ENCODE measurements at regions not wholly inside any gene's neighbourhood (a gene's known extent, or its start where the extent isn't known, plus 50 kb on each side); places are given as distances from the start of the nearest gene placed in this dataset.
A peak's percentile ranks its signal among the peaks of the same experiment; 100 is the strongest.

DNA sequence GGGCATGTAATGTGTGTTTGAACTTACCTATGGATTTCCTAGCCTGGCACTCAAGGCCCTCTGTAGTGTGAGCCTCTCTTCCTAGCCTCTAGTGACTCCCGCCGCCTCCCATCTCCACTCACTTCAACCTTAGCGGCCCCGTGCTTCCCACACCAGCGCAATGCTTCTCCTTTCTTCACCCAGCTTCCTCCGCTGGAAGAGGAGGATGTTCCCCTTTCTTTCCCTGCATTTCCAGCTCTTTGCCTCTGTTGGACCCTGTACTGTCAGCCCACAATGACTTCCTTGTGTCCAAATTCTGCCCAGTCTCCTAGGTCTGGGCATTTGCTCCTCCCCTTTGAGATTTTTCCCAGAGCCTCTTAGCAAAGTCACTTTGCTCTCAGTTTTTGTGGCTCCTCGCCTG, 138.1 kb upstream of the IRF2BP2 start (continued):
- TF ChIP-seq, protein P1, sequence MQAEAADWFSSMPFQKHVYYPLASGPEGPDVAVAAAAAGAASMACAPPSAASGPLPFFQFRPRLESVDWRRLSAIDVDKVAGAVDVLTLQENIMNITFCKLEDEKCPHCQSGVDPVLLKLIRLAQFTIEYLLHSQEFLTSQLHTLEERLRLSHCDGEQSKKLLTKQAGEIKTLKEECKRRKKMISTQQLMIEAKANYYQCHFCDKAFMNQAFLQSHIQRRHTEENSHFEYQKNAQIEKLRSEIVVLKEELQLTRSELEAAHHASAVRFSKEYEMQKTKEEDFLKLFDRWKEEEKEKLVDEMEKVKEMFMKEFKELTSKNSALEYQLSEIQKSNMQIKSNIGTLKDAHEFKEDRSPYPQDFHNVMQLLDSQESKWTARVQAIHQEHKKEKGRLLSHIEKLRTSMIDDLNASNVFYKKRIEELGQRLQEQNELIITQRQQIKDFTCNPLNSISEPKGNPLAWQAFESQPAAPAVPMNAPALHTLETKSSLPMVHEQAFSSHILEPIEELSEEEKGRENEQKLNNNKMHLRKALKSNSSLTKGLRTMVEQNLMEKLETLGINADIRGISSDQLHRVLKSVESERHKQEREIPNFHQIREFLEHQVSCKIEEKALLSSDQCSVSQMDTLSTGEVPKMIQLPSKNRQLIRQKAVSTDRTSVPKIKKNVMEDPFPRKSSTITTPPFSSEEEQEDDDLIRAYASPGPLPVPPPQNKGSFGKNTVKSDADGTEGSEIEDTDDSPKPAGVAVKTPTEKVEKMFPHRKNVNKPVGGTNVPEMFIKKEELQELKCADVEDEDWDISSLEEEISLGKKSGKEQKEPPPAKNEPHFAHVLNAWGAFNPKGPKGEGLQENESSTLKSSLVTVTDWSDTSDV (CRISPR knock-in tag; IDR thresholded peaks at IDR 0.05): no peak
- TF ChIP-seq ZFYVE20 (CRISPR knock-in tag; IDR thresholded peaks at IDR 0.05; ENCODE audit: borderline replicate concordance, low read depth) (no peak), ZNF256 (CRISPR knock-in tag; conservative IDR thresholded peaks at IDR 0.05) (no peak), MTA3 (CRISPR knock-in tag; IDR thresholded peaks at IDR 0.05) (no peak), HDAC2 (CRISPR knock-in tag; IDR thresholded peaks at IDR 0.05) (peak; percentile 67; the same call in 1 of the 2 replicates), NCOA1 (CRISPR knock-in tag; IDR thresholded peaks at IDR 0.05) (no peak), NCOA2 (CRISPR knock-in tag; IDR thresholded peaks at IDR 0.05) (peak; percentile 60; the same call in 1 of the 2 replicates), SOX13 (IDR thresholded peaks at IDR 0.05) (no peak), SOX13 (CRISPR knock-in tag; conservative IDR thresholded peaks at IDR 0.05 in 1 of 2, IDR thresholded peaks at IDR 0.05 in 1 of 2) (peak in 1 of 2 experiments; percentile 53; a peak in 1 of 4 replicates), KLF15 (CRISPR knock-in tag; IDR thresholded peaks at IDR 0.05; ENCODE audit: borderline replicate concordance) (no peak), RBM39 (IDR thresholded peaks at IDR 0.05; ENCODE audit: low read depth, low read length, poor library complexity, severe bottlenecking) (no peak), STAT5B (CRISPR knock-in tag; IDR thresholded peaks at IDR 0.05) (no peak), ZZZ3 (CRISPR knock-in tag; IDR thresholded peaks at IDR 0.05; ENCODE audit: borderline replicate concordance) (no peak), ZNF766 (CRISPR knock-in tag; IDR thresholded peaks at IDR 0.05; ENCODE audit: borderline replicate concordance) (no peak)
- TF ChIP-seq, protein P2, sequence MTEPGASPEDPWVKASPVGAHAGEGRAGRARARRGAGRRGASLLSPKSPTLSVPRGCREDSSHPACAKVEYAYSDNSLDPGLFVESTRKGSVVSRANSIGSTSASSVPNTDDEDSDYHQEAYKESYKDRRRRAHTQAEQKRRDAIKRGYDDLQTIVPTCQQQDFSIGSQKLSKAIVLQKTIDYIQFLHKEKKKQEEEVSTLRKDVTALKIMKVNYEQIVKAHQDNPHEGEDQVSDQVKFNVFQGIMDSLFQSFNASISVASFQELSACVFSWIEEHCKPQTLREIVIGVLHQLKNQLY (CRISPR knock-in tag; IDR thresholded peaks at IDR 0.05): no peak
- TF ChIP-seq, protein P3, sequence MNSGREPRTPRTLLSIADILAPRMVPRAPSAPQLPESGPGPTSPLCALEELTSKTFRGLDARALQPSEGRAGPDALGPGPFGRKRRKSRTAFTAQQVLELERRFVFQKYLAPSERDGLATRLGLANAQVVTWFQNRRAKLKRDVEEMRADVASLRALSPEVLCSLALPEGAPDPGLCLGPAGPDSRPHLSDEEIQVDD (CRISPR knock-in tag; IDR thresholded peaks at IDR 0.05; ENCODE audit: borderline replicate concordance): no peak
- TF ChIP-seq, protein P4, sequence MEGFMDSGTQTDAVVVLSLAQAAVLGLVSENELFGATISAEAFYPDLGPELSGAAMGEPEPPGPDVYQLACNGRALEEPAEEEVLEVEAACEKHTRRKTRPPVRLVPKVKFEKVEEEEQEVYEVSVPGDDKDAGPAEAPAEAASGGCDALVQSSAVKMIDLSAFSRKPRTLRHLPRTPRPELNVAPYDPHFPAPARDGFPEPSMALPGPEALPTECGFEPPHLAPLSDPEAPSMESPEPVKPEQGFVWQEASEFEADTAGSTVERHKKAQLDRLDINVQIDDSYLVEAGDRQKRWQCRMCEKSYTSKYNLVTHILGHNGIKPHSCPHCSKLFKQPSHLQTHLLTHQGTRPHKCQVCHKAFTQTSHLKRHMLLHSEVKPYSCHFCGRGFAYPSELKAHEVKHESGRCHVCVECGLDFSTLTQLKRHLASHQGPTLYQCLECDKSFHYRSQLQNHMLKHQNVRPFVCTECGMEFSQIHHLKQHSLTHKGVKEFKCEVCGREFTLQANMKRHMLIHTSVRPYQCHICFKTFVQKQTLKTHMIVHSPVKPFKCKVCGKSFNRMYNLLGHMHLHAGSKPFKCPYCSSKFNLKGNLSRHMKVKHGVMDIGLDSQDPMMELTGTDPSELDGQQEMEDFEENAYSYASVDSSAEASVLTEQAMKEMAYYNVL (CRISPR knock-in tag; IDR thresholded peaks at IDR 0.05; ENCODE audit: borderline replicate concordance): peak; percentile 43; the same call in 1 of the 2 replicates
- TF ChIP-seq, protein P5, sequence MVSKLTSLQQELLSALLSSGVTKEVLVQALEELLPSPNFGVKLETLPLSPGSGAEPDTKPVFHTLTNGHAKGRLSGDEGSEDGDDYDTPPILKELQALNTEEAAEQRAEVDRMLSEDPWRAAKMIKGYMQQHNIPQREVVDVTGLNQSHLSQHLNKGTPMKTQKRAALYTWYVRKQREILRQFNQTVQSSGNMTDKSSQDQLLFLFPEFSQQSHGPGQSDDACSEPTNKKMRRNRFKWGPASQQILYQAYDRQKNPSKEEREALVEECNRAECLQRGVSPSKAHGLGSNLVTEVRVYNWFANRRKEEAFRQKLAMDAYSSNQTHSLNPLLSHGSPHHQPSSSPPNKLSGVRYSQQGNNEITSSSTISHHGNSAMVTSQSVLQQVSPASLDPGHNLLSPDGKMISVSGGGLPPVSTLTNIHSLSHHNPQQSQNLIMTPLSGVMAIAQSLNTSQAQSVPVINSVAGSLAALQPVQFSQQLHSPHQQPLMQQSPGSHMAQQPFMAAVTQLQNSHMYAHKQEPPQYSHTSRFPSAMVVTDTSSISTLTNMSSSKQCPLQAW (CRISPR knock-in tag; IDR thresholded peaks at IDR 0.05): no peak
- TF ChIP-seq, protein P6, sequence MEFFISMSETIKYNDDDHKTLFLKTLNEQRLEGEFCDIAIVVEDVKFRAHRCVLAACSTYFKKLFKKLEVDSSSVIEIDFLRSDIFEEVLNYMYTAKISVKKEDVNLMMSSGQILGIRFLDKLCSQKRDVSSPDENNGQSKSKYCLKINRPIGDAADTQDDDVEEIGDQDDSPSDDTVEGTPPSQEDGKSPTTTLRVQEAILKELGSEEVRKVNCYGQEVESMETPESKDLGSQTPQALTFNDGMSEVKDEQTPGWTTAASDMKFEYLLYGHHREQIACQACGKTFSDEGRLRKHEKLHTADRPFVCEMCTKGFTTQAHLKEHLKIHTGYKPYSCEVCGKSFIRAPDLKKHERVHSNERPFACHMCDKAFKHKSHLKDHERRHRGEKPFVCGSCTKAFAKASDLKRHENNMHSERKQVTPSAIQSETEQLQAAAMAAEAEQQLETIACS (CRISPR knock-in tag; IDR thresholded peaks at IDR 0.05): no peak
- TF ChIP-seq, protein P7, sequence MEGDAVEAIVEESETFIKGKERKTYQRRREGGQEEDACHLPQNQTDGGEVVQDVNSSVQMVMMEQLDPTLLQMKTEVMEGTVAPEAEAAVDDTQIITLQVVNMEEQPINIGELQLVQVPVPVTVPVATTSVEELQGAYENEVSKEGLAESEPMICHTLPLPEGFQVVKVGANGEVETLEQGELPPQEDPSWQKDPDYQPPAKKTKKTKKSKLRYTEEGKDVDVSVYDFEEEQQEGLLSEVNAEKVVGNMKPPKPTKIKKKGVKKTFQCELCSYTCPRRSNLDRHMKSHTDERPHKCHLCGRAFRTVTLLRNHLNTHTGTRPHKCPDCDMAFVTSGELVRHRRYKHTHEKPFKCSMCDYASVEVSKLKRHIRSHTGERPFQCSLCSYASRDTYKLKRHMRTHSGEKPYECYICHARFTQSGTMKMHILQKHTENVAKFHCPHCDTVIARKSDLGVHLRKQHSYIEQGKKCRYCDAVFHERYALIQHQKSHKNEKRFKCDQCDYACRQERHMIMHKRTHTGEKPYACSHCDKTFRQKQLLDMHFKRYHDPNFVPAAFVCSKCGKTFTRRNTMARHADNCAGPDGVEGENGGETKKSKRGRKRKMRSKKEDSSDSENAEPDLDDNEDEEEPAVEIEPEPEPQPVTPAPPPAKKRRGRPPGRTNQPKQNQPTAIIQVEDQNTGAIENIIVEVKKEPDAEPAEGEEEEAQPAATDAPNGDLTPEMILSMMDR (CRISPR knock-in tag; IDR thresholded peaks at IDR 0.05): no peak
